Common myeloid progenitor, CD34-positive (primary cell): ENCODE measurements at regions not wholly inside any gene's neighbourhood (a gene's known extent, or its start where the extent isn't known, plus 50 kb on each side); places are given as distances from the start of the nearest gene placed in this dataset.

Experiments used
- CTCF ChIA-PET: fragments of 350-600 bp; sonication (Branson Sonifier 250); formaldehyde crosslinking; loops from one replicate; lab custom pipeline; 2021; ENCODE audit warnings: antibody characterized with exemption; lab: Charles Lee
- POLR2A ChIA-PET: fragments of 350-600 bp; sonication (Branson Sonifier 250); formaldehyde crosslinking; loops from one replicate; lab custom pipeline; 2021; ENCODE audit warnings: antibody characterized with exemption; lab: Charles Lee
- DNase-seq, 3 donors: peaks; one replicate each; pipeline versions ENCODE4 v3.0.0 to v3.0.0-alpha.2; 2013
- H3K27ac ChIP-seq, 2 experiments: 1 replicate in 1 of 2; 2 replicates in 1 of 2; pipeline ENCODE4 v1.7.0; 2013; ENCODE audit warnings: inconsistent platforms in 2 of 2, low read length in 2 of 2, mild to moderate bottlenecking in 2 of 2, low read depth in 1 of 2, moderate library complexity in 1 of 2; ENCODE audit not compliant: severe bottlenecking in 2 of 2, insufficient read depth in 1 of 2, poor library complexity in 1 of 2
- H3K27me3 ChIP-seq, 5 experiments: replicated peaks in 2 of 5; 1 replicate in 3 of 5; 2 replicates in 2 of 5; pipeline versions ENCODE4 v1.6.1 to v1.7.0; 2013; ENCODE audit warnings: low read length in 4 of 5, mild to moderate bottlenecking in 2 of 5, moderate library complexity in 2 of 5, inconsistent platforms in 1 of 5; ENCODE audit not compliant: insufficient read depth in 5 of 5, control insufficient read depth in 4 of 5
- H3K36me3 ChIP-seq, 4 experiments: 1 replicate in 2 of 4; 2 replicates in 2 of 4; pipeline versions ENCODE4 v1.6.1 to v1.7.0; 2013; ENCODE audit warnings: low read length in 3 of 4, control low read depth in 1 of 4, mild to moderate bottlenecking in 1 of 4; ENCODE audit not compliant: control insufficient read depth in 4 of 4, insufficient read depth in 4 of 4
- H3K4me1 ChIP-seq, 4 experiments: 1 replicate in 3 of 4; 2 replicates in 1 of 4; pipeline versions ENCODE4 v1.6.1 to v1.7.1; 2013; ENCODE audit warnings: low read length in 3 of 4, mild to moderate bottlenecking in 3 of 4, control low read depth in 1 of 4, inconsistent platforms in 1 of 4, moderate library complexity in 1 of 4; ENCODE audit not compliant: control insufficient read depth in 4 of 4, insufficient read depth in 4 of 4; ENCODE audit errors: control extremely low read depth in 1 of 4
- H3K4me3 ChIP-seq, 7 experiments: 1 replicate in 4 of 7; 2 replicates in 3 of 7; pipeline versions ENCODE4 v1.5.1 to v1.7.0; 2013; ENCODE audit warnings: mild to moderate bottlenecking in 7 of 7, low read length in 6 of 7, moderate library complexity in 6 of 7, inconsistent platforms in 2 of 7, low read depth in 2 of 7, control low read depth in 1 of 7; ENCODE audit not compliant: insufficient read depth in 4 of 7, control insufficient read depth in 1 of 7; ENCODE audit errors: extremely low read depth in 1 of 7
- H3K9me3 ChIP-seq, 5 experiments: 1 replicate in 4 of 5; 2 replicates in 1 of 5; pipeline versions ENCODE4 v1.6.1 to v1.7.1; 2013; ENCODE audit warnings: low read length in 4 of 5, mild to moderate bottlenecking in 2 of 5, inconsistent platforms in 1 of 5, low read depth in 1 of 5, moderate library complexity in 1 of 5; ENCODE audit not compliant: control insufficient read depth in 4 of 5, insufficient read depth in 2 of 5; ENCODE audit errors: control extremely low read depth in 1 of 5
- WGBS: methylation state at CpG from one replicate; pipeline ENCODE4 v1.1.5; 2013; ENCODE audit not compliant: insufficient coverage; 5-methylcytosine and 5-hydroxymethylcytosine counted together

DNA sequence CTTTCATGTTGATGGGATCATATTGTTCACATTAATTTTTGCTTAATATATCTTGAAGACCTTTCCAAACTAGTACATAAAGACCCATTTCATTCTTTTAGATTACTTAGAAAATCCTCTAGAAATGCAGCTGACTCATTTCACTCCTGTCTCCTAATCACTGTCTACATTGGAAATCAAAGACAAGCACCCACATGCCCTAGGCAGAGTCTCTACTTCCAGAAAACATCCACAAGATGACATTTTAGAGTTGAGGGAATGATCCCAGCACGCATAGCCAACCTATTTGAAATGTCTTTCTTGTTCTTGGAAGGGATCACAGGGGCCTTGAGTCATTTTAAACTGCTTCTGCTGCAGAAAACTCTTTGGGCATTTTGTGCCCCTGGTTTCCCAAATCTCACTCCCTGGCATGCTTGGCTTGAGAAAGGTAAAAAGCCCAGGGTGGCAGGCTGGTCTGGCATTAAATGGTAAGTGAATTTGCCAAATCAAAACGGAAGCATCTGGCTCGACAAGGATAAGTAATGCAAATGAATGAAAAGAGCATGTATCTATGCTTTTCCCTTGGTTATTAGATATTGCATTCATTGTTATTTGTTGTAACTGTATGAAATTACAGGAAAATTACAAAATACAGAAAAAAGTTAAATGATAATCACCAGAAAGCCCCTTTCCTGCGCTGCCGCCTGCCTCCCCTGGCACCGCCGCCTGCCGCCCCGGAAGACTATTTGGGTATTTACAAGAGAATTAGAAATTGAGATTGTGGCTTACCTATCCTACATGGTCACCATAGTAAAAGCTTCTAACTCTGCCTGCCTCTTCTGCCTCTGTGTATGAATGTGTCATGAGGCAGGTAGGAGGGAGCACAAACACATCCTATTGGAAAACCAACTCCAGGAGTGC lies 225.3 kb downstream of the PTEN start:
- POLR2A ChIA-PET = interaction anchor here (0.7 kb wide), 1 partner anchor 22 kb away, joined by 3 read pairs; no protein-coding TSS in a partner anchor
- Histone ChIP-seq H3K36me3 (no peaks in the 10 kb centered on the region), H3K27ac (no peak overlapping the region), H3K4me3 (no peak overlapping the region), H3K9me3 (no peaks in the 10 kb centered on the region), H3K4me1 (peaks cover 9 to 36% (median 19%) of the 10 kb centered on the region in 4 experiments), H3K27me3 (no peaks in the 10 kb centered on the region)
- WGBS = 100% methylated on average over 2 of the region's 9 CpGs
- DNase-seq = no peak
- CTCF ChIA-PET = no interaction called here

DNA sequence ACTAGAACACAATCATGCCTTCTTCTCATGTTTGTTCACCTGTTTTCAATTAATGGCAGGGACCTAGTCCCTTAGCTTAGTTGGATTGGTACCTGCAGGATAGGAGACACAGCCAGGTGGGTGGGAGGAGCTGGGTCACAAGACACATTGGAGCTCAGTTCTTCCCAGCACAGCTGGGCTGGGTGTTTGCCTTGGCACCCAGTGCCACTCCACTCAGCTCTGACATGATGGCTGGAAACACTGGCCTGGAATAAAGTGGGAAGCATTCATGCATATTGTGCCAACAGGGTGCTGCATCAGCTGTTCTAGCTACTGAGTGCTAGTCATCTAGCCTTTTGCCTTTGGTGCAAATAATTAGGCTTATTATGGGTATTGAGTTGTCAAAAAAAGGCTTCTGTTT lies 226.1 kb downstream of the PTEN start:
- H3K27me3 ChIP-seq = no peaks in the 10 kb centered on the region
- CTCF ChIA-PET = no interaction called here
- no peak overlapping the region for H3K4me3 ChIP-seq
- no peaks in the 10 kb centered on the region for H3K36me3 ChIP-seq
- no peak for DNase-seq
- POLR2A ChIA-PET = no interaction called here
- peaks cover 9 to 36% (median 19%) of the 10 kb centered on the region in 4 experiments for H3K4me1 ChIP-seq
- H3K27ac ChIP-seq = no peak overlapping the region
- H3K9me3 ChIP-seq = no peaks in the 10 kb centered on the region

DNA sequence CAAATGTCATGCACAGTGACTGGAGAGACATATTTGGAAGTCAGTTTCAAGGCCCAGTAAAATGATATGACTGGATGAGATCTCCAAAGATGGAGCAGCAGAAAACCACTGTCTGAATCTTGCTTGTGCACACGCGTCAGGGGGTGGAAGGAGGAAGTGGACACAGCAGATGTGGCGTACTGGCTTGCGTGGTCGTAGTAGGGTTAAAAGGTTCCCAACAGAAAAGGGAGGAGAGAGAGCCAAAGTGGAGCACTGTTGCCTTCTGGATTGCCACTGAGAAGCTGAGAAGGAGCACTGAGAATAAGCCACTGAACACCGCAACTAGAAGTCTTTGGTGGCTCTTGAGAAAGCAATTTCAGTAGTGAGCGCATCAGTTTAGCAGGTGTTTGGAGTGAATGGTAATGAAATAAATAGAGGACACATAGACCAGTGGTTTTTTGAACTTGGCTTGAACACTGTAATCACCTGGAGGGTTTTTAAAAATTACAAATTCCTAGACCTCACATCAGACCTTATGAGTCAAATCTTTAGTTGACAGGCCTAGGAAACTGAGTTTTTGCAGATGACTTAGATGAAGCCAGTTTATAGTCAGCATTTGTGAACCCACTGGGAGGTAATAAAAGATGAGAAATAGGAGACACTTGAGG lies 227.3 kb downstream of the PTEN start:
- Histone ChIP-seq H3K27me3 (no peaks in the 10 kb centered on the region), H3K4me1 (peaks cover 9 to 36% (median 19%) of the 10 kb centered on the region in 4 experiments), H3K4me3 (no peak overlapping the region), H3K36me3 (no peaks in the 10 kb centered on the region), H3K9me3 (no peaks in the 10 kb centered on the region), H3K27ac (no peak overlapping the region)
- CTCF ChIA-PET = interaction anchor here (0.8 to 2.0 kb wide), 5 partner anchors 10 to 298 kb away, joined by 3 to 5 read pairs (median 3); no protein-coding TSS in a partner anchor
- DNase-seq = peak in 2 of 3 donors; percentile 65 to 78
- 32% methylated on average over 7 of the region's 7 CpGs for WGBS
- POLR2A ChIA-PET = no interaction called here

DNA sequence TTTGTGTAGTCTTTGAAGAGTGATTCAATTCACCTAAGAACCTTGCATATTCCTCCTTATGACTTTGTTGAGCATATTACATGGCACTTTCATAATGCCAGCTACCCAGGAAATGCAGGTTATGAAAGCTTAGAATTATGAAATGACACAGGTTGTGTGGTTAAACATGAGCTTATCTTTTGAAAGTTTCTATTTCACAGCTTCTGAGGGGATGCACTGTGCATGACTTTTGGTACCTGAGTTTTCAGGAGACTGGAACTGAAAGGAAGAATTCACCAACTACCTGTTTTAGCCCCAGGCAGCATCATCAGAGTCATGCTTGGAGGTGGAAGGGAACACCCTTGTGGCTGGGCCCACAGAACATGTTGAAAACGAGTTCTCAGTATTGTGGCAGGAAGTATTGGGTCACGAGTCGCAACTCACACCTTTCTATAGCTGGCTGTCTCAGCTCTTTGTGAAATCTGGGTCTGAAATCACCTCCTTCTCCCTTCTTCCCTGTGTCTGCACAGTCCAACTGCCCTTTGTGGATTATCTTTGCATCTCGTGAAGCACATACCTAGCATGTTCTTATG lies 228.2 kb downstream of the PTEN start:
- Histone ChIP-seq H3K9me3 (no peaks in the 10 kb centered on the region), H3K4me3 (no peak overlapping the region), H3K27me3 (no peaks in the 10 kb centered on the region), H3K36me3 (no peaks in the 10 kb centered on the region), H3K27ac (no peak overlapping the region), H3K4me1 (peaks cover 9 to 36% (median 19%) of the 10 kb centered on the region in 4 experiments)
- POLR2A ChIA-PET = interaction anchor here (0.6 to 1.0 kb wide), 2 partner anchors 9 to 16 kb away, joined by 3 read pairs; no protein-coding TSS in a partner anchor
- CTCF ChIA-PET = interaction anchor here (1.1 to 2.0 kb wide), 5 partner anchors 9 to 297 kb away, joined by 3 to 5 read pairs (median 3); no protein-coding TSS in a partner anchor
- 7% methylated on average over 3 of the region's 4 CpGs for WGBS
- DNase-seq = peak; percentile 31 to 88 (median 80)

DNA sequence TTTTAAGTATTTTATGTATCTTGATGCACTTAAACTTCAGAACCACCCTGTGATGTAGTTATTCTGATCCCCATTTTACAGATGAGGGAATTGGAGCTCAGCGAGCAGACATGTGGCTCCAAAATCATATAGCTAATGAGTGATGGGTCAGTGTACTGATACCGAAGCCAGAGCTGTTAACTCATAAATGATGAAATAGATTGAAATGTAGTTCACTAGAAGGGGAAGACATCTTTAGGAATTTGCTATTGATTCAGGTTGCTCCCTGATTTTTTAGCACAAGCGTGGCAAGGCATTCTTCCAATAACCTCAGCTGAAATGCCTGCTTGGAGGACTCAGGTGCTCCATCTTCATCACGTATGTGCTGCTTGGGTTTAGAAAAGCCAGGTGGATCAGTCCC lies 228.8 kb downstream of the PTEN start:
- ChIA-PET POLR2A (interaction anchor here (1.0 kb wide), 1 partner anchor 10 kb away, joined by 3 read pairs; no protein-coding TSS in a partner anchor), CTCF (interaction anchor here (1.1 to 2.0 kb wide), 3 partner anchors 10 to 297 kb away, joined by 3 to 5 read pairs (median 4); no protein-coding TSS in a partner anchor)
- Histone ChIP-seq H3K9me3 (no peaks in the 10 kb centered on the region), H3K27me3 (no peaks in the 10 kb centered on the region), H3K4me3 (no peak overlapping the region), H3K36me3 (no peaks in the 10 kb centered on the region), H3K4me1 (peaks cover 9 to 36% (median 20%) of the 10 kb centered on the region in 4 experiments), H3K27ac (no peak overlapping the region)
- DNase-seq = no peak
- 97% methylated on average over 4 of the region's 4 CpGs for WGBS

DNA sequence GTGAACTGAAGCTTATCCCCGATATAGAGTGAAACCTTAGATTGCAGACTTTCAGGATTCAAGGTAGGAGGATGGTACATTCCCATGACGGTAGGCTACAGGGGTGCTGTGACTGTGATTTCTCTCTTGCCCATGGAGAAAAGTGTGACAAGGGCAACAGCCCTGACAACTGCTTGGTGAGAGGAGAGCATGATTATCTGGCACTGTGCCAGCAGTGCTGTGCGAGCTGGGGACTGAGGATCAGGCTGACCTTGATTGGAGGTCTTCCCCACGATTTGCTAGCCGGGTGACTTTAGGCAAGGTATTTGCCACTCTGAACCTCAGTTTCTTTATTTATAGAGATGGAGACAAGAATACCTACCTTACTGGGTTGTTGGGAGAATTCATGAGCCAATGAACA lies 229.5 kb downstream of the PTEN start:
- no peak overlapping the region for H3K27ac ChIP-seq
- WGBS = 100% methylated on average over 4 of the region's 5 CpGs
- no peak for DNase-seq
- no peaks in the 10 kb centered on the region for H3K9me3 ChIP-seq
- POLR2A ChIA-PET = no interaction called here
- no peak overlapping the region for H3K4me3 ChIP-seq
- H3K36me3 ChIP-seq = no peaks in the 10 kb centered on the region
- CTCF ChIA-PET = no interaction called here
- H3K4me1 ChIP-seq = peaks cover 9 to 36% (median 21%) of the 10 kb centered on the region in 4 experiments
- H3K27me3 ChIP-seq = no peaks in the 10 kb centered on the region
